Neural progenitor cell (in vitro differentiated cells): ENCODE measurements at regions not wholly inside any gene's neighbourhood (a gene's known extent, or its start where the extent isn't known, plus 50 kb on each side); places are given as distances from the start of the nearest gene placed in this dataset.
"Not testable (repeated sequence)": the region's sequence is repeated elsewhere in the genome, so short reads cannot be mapped to it uniquely, and the experiment has no call there.

Experiments
- DNase-seq: peaks from one replicate; pipeline ENCODE4 v3.0.0-alpha.2; 2016; ENCODE audit warnings: low spot score
- H2AFZ ChIP-seq: fragments of 200-600 bp; sonication (generic); replicated peaks from 2 replicates; pipeline ENCODE4 v1.6.1; 2016; ENCODE audit warnings: antibody characterized with exemption
- H3F3A ChIP-seq: fragments of 200-600 bp; sonication (generic); 2 replicates; pipeline ENCODE4 v1.6.1; 2016; ENCODE audit warnings: antibody characterized with exemption, low read depth
- H3K27ac ChIP-seq: fragments of 200-600 bp; sonication (generic); 2 replicates; pipeline ENCODE4 v1.5.1; 2016; ENCODE audit warnings: mild to moderate bottlenecking
- H3K27me3 ChIP-seq: fragments of 200-600 bp; sonication (generic); 2 replicates; pipeline ENCODE4 v1.6.1; 2016; ENCODE audit warnings: mild to moderate bottlenecking, moderate library complexity
- H3K36me3 ChIP-seq: fragments of 200-600 bp; sonication (generic); 2 replicates; pipeline ENCODE4 v1.5.1; 2016
- H3K4me1 ChIP-seq: fragments of 200-600 bp; sonication (generic); 2 replicates; pipeline ENCODE4 v1.6.1; 2016; ENCODE audit warnings: mixed run types
- H3K4me2 ChIP-seq: fragments of 200-600 bp; sonication (generic); 2 replicates; pipeline ENCODE4 v1.6.1; 2016
- H3K4me3 ChIP-seq: fragments of 200-600 bp; sonication (generic); 2 replicates; pipeline ENCODE4 v1.5.1; 2016
- H3K79me2 ChIP-seq: fragments of 200-600 bp; sonication (generic); 2 replicates; pipeline ENCODE4 v1.6.1; 2016; ENCODE audit warnings: low read depth
- H3K9ac ChIP-seq: fragments of 200-600 bp; sonication (generic); 2 replicates; pipeline ENCODE4 v1.6.1; 2016
- H3K9me3 ChIP-seq: fragments of 200-600 bp; sonication (generic); 2 replicates; pipeline ENCODE4 v1.5.1; 2016; ENCODE audit warnings: low read depth
- H4K20me1 ChIP-seq: fragments of 200-600 bp; sonication (generic); 2 replicates; pipeline ENCODE4 v1.6.1; 2016; ENCODE audit warnings: low read depth
- H3K27ac Mint-ChIP-seq: 3 replicates; pipeline ENCODE4 v1.8.0; 2021; ENCODE audit warnings: mixed read lengths
- H3K27me3 Mint-ChIP-seq: 2 replicates; pipeline ENCODE4 v1.8.0; 2022; ENCODE audit warnings: low read depth, mild to moderate bottlenecking, inconsistent platforms, moderate library complexity, mixed read lengths; ENCODE audit not compliant: insufficient read depth
- H3K36me3 Mint-ChIP-seq: 3 replicates; pipeline ENCODE4 v1.8.0; 2021; ENCODE audit warnings: mixed read lengths
- H3K4me1 Mint-ChIP-seq: 3 replicates; pipeline ENCODE4 v1.8.0; 2021; ENCODE audit warnings: mixed read lengths
- H3K4me3 Mint-ChIP-seq: 3 replicates; pipeline ENCODE4 v1.8.0; 2021; ENCODE audit warnings: mild to moderate bottlenecking, moderate library complexity, mixed read lengths
- H3K9me3 Mint-ChIP-seq: 3 replicates; pipeline ENCODE4 v1.8.0; 2020; ENCODE audit warnings: mixed read lengths
- CTCF ChIP-seq: fragments of 200-600 bp; sonication (generic); IDR thresholded peaks from 2 replicates; pipeline ENCODE4 v1.5.1; 2017; ENCODE audit warnings: antibody characterized with exemption, mild to moderate bottlenecking
- EZH2 ChIP-seq: fragments of 200-600 bp; sonication (generic); IDR thresholded peaks from 2 replicates; pipeline ENCODE4 v1.6.1; 2017; ENCODE audit warnings: antibody characterized with exemption, mild to moderate bottlenecking, moderate library complexity
- EZH2phosphoT487 ChIP-seq: fragments of 200-600 bp; sonication (generic); IDR thresholded peaks from 2 replicates; pipeline ENCODE4 v1.6.1; 2017; ENCODE audit warnings: antibody characterized with exemption

- Histone ChIP-seq H3K27me3 (no peaks in the 10 kb centered on the region), H3K79me2 (no peaks in the 10 kb centered on the region), H3K4me2 (no peak overlapping the region), H3K27ac (no peak overlapping the region), H3K4me3 (no peak overlapping the region), H3K36me3 (no peaks in the 10 kb centered on the region), H2AFZ (no peak overlapping the region), H3K4me1 (no peaks in the 10 kb centered on the region), H4K20me1 (no peaks in the 10 kb centered on the region), H3K9me3 (no peaks in the 10 kb centered on the region), H3F3A (no peaks in the 10 kb centered on the region), H3K9ac (no peak overlapping the region)
- H3K27me3 Mint-ChIP-seq, result no peaks in the 10 kb centered on the region
- no peaks in the 10 kb centered on the region for H3K9me3 Mint-ChIP-seq
- no peak overlapping the region for H3K27ac Mint-ChIP-seq
- H3K36me3 Mint-ChIP-seq, result no peaks in the 10 kb centered on the region
- H3K4me1 Mint-ChIP-seq, result no peaks in the 10 kb centered on the region
- no peak overlapping the region for H3K4me3 Mint-ChIP-seq
- DNase-seq, result no peak
- TF ChIP-seq EZH2, result no peak
- no peak for TF ChIP-seq EZH2phosphoT487
Measured at GRCh38 chr13:66154976-66155375, 1075.2 kb downstream of the PCDH9 start.

- Mint-ChIP-seq H3K27ac (no peak overlapping the region), H3K9me3 (no peaks in the 10 kb centered on the region), H3K4me3 (no peak overlapping the region), H3K4me1 (no peaks in the 10 kb centered on the region), H3K36me3 (no peaks in the 10 kb centered on the region), H3K27me3 (no peaks in the 10 kb centered on the region)
- TF ChIP-seq EZH2phosphoT487 (no peak), CTCF (no peak), EZH2 (no peak)
- H4K20me1 ChIP-seq, result no peaks in the 10 kb centered on the region
- no peaks in the 10 kb centered on the region for H3K27me3 ChIP-seq
- H3K4me1 ChIP-seq, result no peaks in the 10 kb centered on the region
- no peaks in the 10 kb centered on the region for H3K79me2 ChIP-seq
- H3F3A ChIP-seq, result no peaks in the 10 kb centered on the region
- no peaks in the 10 kb centered on the region for H3K36me3 ChIP-seq
- no peaks in the 10 kb centered on the region for H3K9me3 ChIP-seq
- H3K9ac ChIP-seq, result no peak overlapping the region
- no peak overlapping the region for H2AFZ ChIP-seq
- H3K4me2 ChIP-seq, result no peak overlapping the region
- no peak overlapping the region for H3K4me3 ChIP-seq
- H3K27ac ChIP-seq, result no peak overlapping the region
- DNase-seq, result no peak
Measured at GRCh38 chr13:66154354-66154753, 1075.8 kb downstream of the PCDH9 start.

GRCh38 chr13:66152596-66152995, 1077.5 kb downstream of the PCDH9 start:
- no peaks in the 10 kb centered on the region for H3K4me1 ChIP-seq
- H3K4me3 ChIP-seq, result no peak overlapping the region
- Mint-ChIP-seq H3K36me3 (no peaks in the 10 kb centered on the region), H3K27me3 (no peaks in the 10 kb centered on the region), H3K4me3 (no peak overlapping the region), H3K27ac (no peak overlapping the region), H3K4me1 (no peaks in the 10 kb centered on the region), H3K9me3 (no peaks in the 10 kb centered on the region)
- TF ChIP-seq EZH2phosphoT487 (no peak), CTCF (no peak), EZH2 (no peak)
- no peaks in the 10 kb centered on the region for H3K36me3 ChIP-seq
- H3K27ac ChIP-seq, result no peak overlapping the region
- no peaks in the 10 kb centered on the region for H3F3A ChIP-seq
- no peak overlapping the region for H2AFZ ChIP-seq
- no peak overlapping the region for H3K4me2 ChIP-seq
- H3K79me2 ChIP-seq, result no peaks in the 10 kb centered on the region
- no peaks in the 10 kb centered on the region for H3K9me3 ChIP-seq
- H3K27me3 ChIP-seq, result no peaks in the 10 kb centered on the region
- H3K9ac ChIP-seq, result no peak overlapping the region
- DNase-seq, result no peak
- no peaks in the 10 kb centered on the region for H4K20me1 ChIP-seq

- not testable (repeated sequence) for H3K4me1 ChIP-seq, H3K4me1 Mint-ChIP-seq, H3K9ac ChIP-seq, H3K36me3 Mint-ChIP-seq, DNase-seq, H3K36me3 ChIP-seq, H3K4me3 Mint-ChIP-seq, H4K20me1 ChIP-seq, H3K79me2 ChIP-seq, H3K27me3 Mint-ChIP-seq, H3K4me3 ChIP-seq, H3K27ac Mint-ChIP-seq, H3K27me3 ChIP-seq, H3K27ac ChIP-seq, H2AFZ ChIP-seq, H3K4me2 ChIP-seq, H3K9me3 ChIP-seq, H3F3A ChIP-seq, H3K9me3 Mint-ChIP-seq
Measured at GRCh38 chr13:66144357-66144756, 1085.8 kb downstream of the PCDH9 start.
